ENCODE measurements at regions not wholly inside any gene's neighbourhood (a gene's known extent, or its start where the extent isn't known, plus 50 kb on each side); places are given as distances from the start of the nearest gene placed in this dataset.
"Not testable (repeated sequence)": the region's sequence is repeated elsewhere in the genome, so short reads cannot be mapped to it uniquely, and the experiment has no call there.

DNA sequence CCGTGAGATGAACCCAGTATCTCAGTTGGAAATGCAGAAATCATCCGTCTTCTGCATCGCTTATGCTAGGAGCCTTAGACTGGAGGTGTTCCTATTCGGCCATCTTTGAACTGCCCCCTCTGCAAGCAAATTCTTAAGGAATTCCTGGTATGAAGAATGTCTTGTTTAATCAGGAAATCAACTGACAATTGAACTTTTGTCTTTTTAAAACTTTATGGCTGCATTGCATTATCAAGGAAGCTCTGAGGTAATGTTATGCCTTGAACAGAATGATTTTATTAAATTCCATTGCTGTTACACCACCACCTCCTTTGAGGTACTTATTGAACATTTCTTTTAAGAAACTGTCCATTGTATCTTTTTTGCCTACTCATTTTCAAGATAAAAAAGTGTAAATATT, 1915.7 kb upstream of the CDH9 start:
- no peaks in the 10 kb centered on the region for H3K27me3 ChIP-seq (ENCODE audit: control insufficient read depth, low read length)
- H3K9me2 ChIP-seq (replicated peaks; ENCODE audit: control insufficient read depth, low read length), result no peaks in the 10 kb centered on the region
- H3F3A ChIP-seq (ENCODE audit: control insufficient read depth, insufficient read depth), result no peaks in the 10 kb centered on the region
- H3K9me3 ChIP-seq (ENCODE audit: control insufficient read depth, insufficient read depth, low read length), result no peaks in the 10 kb centered on the region
- no peak overlapping the region for H3K4me3 ChIP-seq (ENCODE audit: low read length)
- H4K20me1 ChIP-seq (ENCODE audit: control insufficient read depth, insufficient read depth, low read depth, low read length), result no peaks in the 10 kb centered on the region
- no peak overlapping the region for H3K27ac ChIP-seq (ENCODE audit: low read depth, low read length)
- no peak overlapping the region for H3K4me2 ChIP-seq (ENCODE audit: low read length)
- TF ChIP-seq EZH2phosphoT487 (IDR thresholded peaks at IDR 0.05; ENCODE audit: borderline replicate concordance, low read length), result no peak
- TF ChIP-seq, protein P1, sequence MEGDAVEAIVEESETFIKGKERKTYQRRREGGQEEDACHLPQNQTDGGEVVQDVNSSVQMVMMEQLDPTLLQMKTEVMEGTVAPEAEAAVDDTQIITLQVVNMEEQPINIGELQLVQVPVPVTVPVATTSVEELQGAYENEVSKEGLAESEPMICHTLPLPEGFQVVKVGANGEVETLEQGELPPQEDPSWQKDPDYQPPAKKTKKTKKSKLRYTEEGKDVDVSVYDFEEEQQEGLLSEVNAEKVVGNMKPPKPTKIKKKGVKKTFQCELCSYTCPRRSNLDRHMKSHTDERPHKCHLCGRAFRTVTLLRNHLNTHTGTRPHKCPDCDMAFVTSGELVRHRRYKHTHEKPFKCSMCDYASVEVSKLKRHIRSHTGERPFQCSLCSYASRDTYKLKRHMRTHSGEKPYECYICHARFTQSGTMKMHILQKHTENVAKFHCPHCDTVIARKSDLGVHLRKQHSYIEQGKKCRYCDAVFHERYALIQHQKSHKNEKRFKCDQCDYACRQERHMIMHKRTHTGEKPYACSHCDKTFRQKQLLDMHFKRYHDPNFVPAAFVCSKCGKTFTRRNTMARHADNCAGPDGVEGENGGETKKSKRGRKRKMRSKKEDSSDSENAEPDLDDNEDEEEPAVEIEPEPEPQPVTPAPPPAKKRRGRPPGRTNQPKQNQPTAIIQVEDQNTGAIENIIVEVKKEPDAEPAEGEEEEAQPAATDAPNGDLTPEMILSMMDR (IDR thresholded peaks at IDR 0.05; ENCODE audit: low read depth, low read length, poor library complexity, severe bottlenecking), result no peak
- H3K4me1 ChIP-seq (ENCODE audit: control insufficient read depth, low read length), result no peaks in the 10 kb centered on the region
- no peaks in the 10 kb centered on the region for H3K36me3 ChIP-seq (ENCODE audit: control insufficient read depth, low read length)
- H3K79me2 ChIP-seq (ENCODE audit: control insufficient read depth, low read length), result no peaks in the 10 kb centered on the region

GRCh38 chr5:28947865-28948264, 1909.5 kb upstream of the CDH9 start:
- TF ChIP-seq, protein P1 (IDR thresholded peaks at IDR 0.05; ENCODE audit: low read depth, low read length, poor library complexity, severe bottlenecking), result no peak
- no peaks in the 10 kb centered on the region for H3K9me2 ChIP-seq (replicated peaks; ENCODE audit: control insufficient read depth, low read length)
- H3K27ac ChIP-seq (ENCODE audit: low read depth, low read length), result no peak overlapping the region
- H3K36me3 ChIP-seq (ENCODE audit: control insufficient read depth, low read length), result no peaks in the 10 kb centered on the region
- no peaks in the 10 kb centered on the region for H3K4me1 ChIP-seq (ENCODE audit: control insufficient read depth, low read length)
- no peaks in the 10 kb centered on the region for H4K20me1 ChIP-seq (ENCODE audit: control insufficient read depth, insufficient read depth, low read depth, low read length)
- no peak overlapping the region for H3K4me2 ChIP-seq (ENCODE audit: low read length)
- no peaks in the 10 kb centered on the region for H3K9me3 ChIP-seq (ENCODE audit: control insufficient read depth, insufficient read depth, low read length)
- no peaks in the 10 kb centered on the region for H3F3A ChIP-seq (ENCODE audit: control insufficient read depth, insufficient read depth)
- no peaks in the 10 kb centered on the region for H3K27me3 ChIP-seq (ENCODE audit: control insufficient read depth, low read length)
- H3K79me2 ChIP-seq (ENCODE audit: control insufficient read depth, low read length), result no peaks in the 10 kb centered on the region
- no peak overlapping the region for H3K4me3 ChIP-seq (ENCODE audit: low read length)

DNA sequence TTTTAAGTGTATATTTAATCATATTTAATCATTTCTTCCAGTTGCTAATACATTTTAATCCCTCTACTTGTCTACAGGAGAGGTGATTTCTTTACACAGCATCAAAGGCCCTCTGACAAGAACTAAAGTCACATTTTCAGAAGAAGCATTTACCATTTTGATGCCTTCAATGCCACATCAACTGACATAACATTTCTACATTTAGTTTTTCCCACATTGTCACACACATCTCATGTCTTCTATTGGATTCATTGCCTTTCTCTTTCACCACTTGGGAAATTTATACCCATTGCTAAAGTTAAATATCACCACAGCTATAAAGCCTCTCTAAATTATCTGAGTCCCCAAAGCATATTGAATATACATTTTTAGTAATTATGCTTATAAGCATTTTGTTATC, 1907.5 kb upstream of the CDH9 start:
- Histone ChIP-seq H4K20me1 (ENCODE audit: control insufficient read depth, insufficient read depth, low read depth, low read length) (no peaks in the 10 kb centered on the region), H3K4me3 (ENCODE audit: low read length) (no peak overlapping the region), H3K79me2 (ENCODE audit: control insufficient read depth, low read length) (no peaks in the 10 kb centered on the region), H3K4me2 (ENCODE audit: low read length) (no peak overlapping the region), H3K36me3 (ENCODE audit: control insufficient read depth, low read length) (no peaks in the 10 kb centered on the region), H3K27me3 (ENCODE audit: control insufficient read depth, low read length) (no peaks in the 10 kb centered on the region), H3K4me1 (ENCODE audit: control insufficient read depth, low read length) (no peaks in the 10 kb centered on the region), H3K9me3 (ENCODE audit: control insufficient read depth, insufficient read depth, low read length) (no peaks in the 10 kb centered on the region), H3K27ac (ENCODE audit: low read depth, low read length) (no peak overlapping the region), H3F3A (ENCODE audit: control insufficient read depth, insufficient read depth) (no peaks in the 10 kb centered on the region), H3K9me2 (replicated peaks; ENCODE audit: control insufficient read depth, low read length) (no peaks in the 10 kb centered on the region)
- TF ChIP-seq EZH2phosphoT487 (IDR thresholded peaks at IDR 0.05; ENCODE audit: borderline replicate concordance, low read length), result no peak
- TF ChIP-seq, protein P1 (IDR thresholded peaks at IDR 0.05; ENCODE audit: low read depth, low read length, poor library complexity, severe bottlenecking), result no peak

- H3K27me3 ChIP-seq (ENCODE audit: control insufficient read depth, low read length); H3K27ac ChIP-seq (ENCODE audit: low read depth, low read length); H3K9me3 ChIP-seq (ENCODE audit: control insufficient read depth, insufficient read depth, low read length); H4K20me1 ChIP-seq (ENCODE audit: control insufficient read depth, insufficient read depth, low read depth, low read length); H3F3A ChIP-seq (ENCODE audit: control insufficient read depth, insufficient read depth); H3K4me1 ChIP-seq (ENCODE audit: control insufficient read depth, low read length); H3K4me3 ChIP-seq (ENCODE audit: low read length); H3K79me2 ChIP-seq (ENCODE audit: control insufficient read depth, low read length); H3K36me3 ChIP-seq (ENCODE audit: control insufficient read depth, low read length); H3K9me2 ChIP-seq (replicated peaks; ENCODE audit: control insufficient read depth, low read length); H3K4me2 ChIP-seq (ENCODE audit: low read length): not testable (repeated sequence)
Observed at GRCh38 chr5:28929366-28929765, 1891.0 kb upstream of the CDH9 start.

GRCh38 chr5:28928327-28928790, 1890.0 kb upstream of the CDH9 start:
- H3K9me3 ChIP-seq (ENCODE audit: control insufficient read depth, insufficient read depth, low read length); H3K4me2 ChIP-seq (ENCODE audit: low read length); H3K79me2 ChIP-seq (ENCODE audit: control insufficient read depth, low read length): not testable (repeated sequence)

More at GRCh38 chr5:28928327-28928790, 1890.0 kb upstream of the CDH9 start:
- H3F3A ChIP-seq (ENCODE audit: control insufficient read depth, insufficient read depth); H3K4me1 ChIP-seq (ENCODE audit: control insufficient read depth, low read length); H4K20me1 ChIP-seq (ENCODE audit: control insufficient read depth, insufficient read depth, low read depth, low read length); H3K27ac ChIP-seq (ENCODE audit: low read depth, low read length); H3K27me3 ChIP-seq (ENCODE audit: control insufficient read depth, low read length); H3K4me3 ChIP-seq (ENCODE audit: low read length); H3K36me3 ChIP-seq (ENCODE audit: control insufficient read depth, low read length); H3K9me2 ChIP-seq (replicated peaks; ENCODE audit: control insufficient read depth, low read length): not testable (repeated sequence)
